GM19468 (cell line): ENCODE measurements at regions not wholly inside any gene's neighbourhood (a gene's known extent, or its start where the extent isn't known, plus 50 kb on each side); places are given as distances from the start of the nearest gene placed in this dataset.
"Not testable (repeated sequence)": the region's sequence is repeated elsewhere in the genome, so short reads cannot be mapped to it uniquely, and the experiment has no call there.

Experiments
- ATAC-seq: cut with Tn5 transposase; IDR thresholded peaks from one replicate; pipeline ENCODE4 v1.9.1; 2021; ENCODE audit warnings: mild to moderate bottlenecking, moderate library complexity, moderate number of reproducible peaks; ENCODE audit not compliant: unreplicated experiment; ENCODE audit errors: extremely low read depth

- no peak for ATAC-seq
Measured at GRCh38 chr7:69540287-69540686, 58.0 kb upstream of the AUTS2 start.

GRCh38 chr7:69541779-69542432 lies 56.4 kb upstream of the AUTS2 start:
- not testable (repeated sequence) for ATAC-seq

GRCh38 chr7:69545175-69545574 lies 53.1 kb upstream of the AUTS2 start:
- no peak for ATAC-seq
